ENCODE measurements at regions not wholly inside any gene's neighbourhood (a gene's known extent, or its start where the extent isn't known, plus 50 kb on each side); places are given as distances from the start of the nearest gene placed in this dataset.

GRCh38 chr12:30219047-30219446, 435.3 kb upstream of the TMTC1 start:
- intact Hi-C loops (cut with micrococcal nuclease) = no loop called here
- WGBS (ENCODE audit: insufficient coverage) = no CpG with 5 or more reads among the region's 4 CpGs
- no peaks in the 10 kb centered on the region for H3K36me3 ChIP-seq (replicated peaks in 1 of 2; ENCODE audit: control insufficient read depth in 1 of 2, insufficient read depth in 2 of 2, low read length in 2 of 2)
- Mint-ChIP-seq H3K27ac (no peak overlapping the region), H3K9me3 (peaks cover 0 to 6% (median 0%) of the 10 kb centered on the region in 7 donors), H3K4me3 (no peak overlapping the region), H3K27me3 (ENCODE audit: low read depth in 3 of 3) (no peaks in the 10 kb centered on the region), H3K4me1 (no peaks in the 10 kb centered on the region), H3K36me3 (no peaks in the 10 kb centered on the region)
- no peak for DNase-seq
- TF ChIP-seq CTCF (IDR thresholded peaks at IDR 0.05) = no peak
- H3K27ac ChIP-seq (ENCODE audit: low read depth in 1 of 2, low read length in 2 of 2) = no peak overlapping the region
- no peaks in the 10 kb centered on the region for H4K20me1 ChIP-seq (ENCODE audit: insufficient read depth, low read length)
- no peak overlapping the region for H3K4me3 ChIP-seq (replicated peaks in 1 of 3; ENCODE audit: low read depth in 2 of 3, low read length in 3 of 3)
- H3K9ac ChIP-seq (ENCODE audit: insufficient read depth, low read length, poor library complexity, severe bottlenecking) = no peak overlapping the region
- H3K27me3 ChIP-seq (ENCODE audit: control insufficient read depth in 2 of 2, insufficient read depth in 2 of 2, low read length in 2 of 2) = no peaks in the 10 kb centered on the region
- no peak overlapping the region for H3K4me2 ChIP-seq (replicated peaks; ENCODE audit: extremely low read depth, low read length, poor library complexity, severe bottlenecking)
- H3K4me1 ChIP-seq (ENCODE audit: control insufficient read depth in 1 of 2, insufficient read depth in 2 of 2, low read length in 2 of 2) = no peaks in the 10 kb centered on the region
- no peaks in the 10 kb centered on the region for H3K79me2 ChIP-seq (ENCODE audit: insufficient read depth, low read length)
- H2AFZ ChIP-seq (ENCODE audit: insufficient read depth, low read depth, low read length, poor library complexity, severe bottlenecking) = no peak overlapping the region
- H3K9me3 ChIP-seq (replicated peaks in 1 of 2; ENCODE audit: control insufficient read depth in 1 of 2, insufficient read depth in 1 of 2, low read length in 2 of 2) = no peaks in the 10 kb centered on the region

GRCh38 chr12:30218073-30218472, 434.3 kb upstream of the TMTC1 start:
- Histone ChIP-seq H3K27ac (ENCODE audit: low read depth in 1 of 2, low read length in 2 of 2) (no peak overlapping the region), H3K36me3 (replicated peaks in 1 of 2; ENCODE audit: control insufficient read depth in 1 of 2, insufficient read depth in 2 of 2, low read length in 2 of 2) (no peaks in the 10 kb centered on the region), H3K4me2 (replicated peaks; ENCODE audit: extremely low read depth, low read length, poor library complexity, severe bottlenecking) (no peak overlapping the region), H2AFZ (ENCODE audit: insufficient read depth, low read depth, low read length, poor library complexity, severe bottlenecking) (no peak overlapping the region), H3K79me2 (ENCODE audit: insufficient read depth, low read length) (no peaks in the 10 kb centered on the region), H3K9me3 (replicated peaks in 1 of 2; ENCODE audit: control insufficient read depth in 1 of 2, insufficient read depth in 1 of 2, low read length in 2 of 2) (no peaks in the 10 kb centered on the region), H3K4me3 (replicated peaks in 1 of 3; ENCODE audit: low read depth in 2 of 3, low read length in 3 of 3) (no peak overlapping the region), H3K9ac (ENCODE audit: insufficient read depth, low read length, poor library complexity, severe bottlenecking) (no peak overlapping the region), H3K4me1 (ENCODE audit: control insufficient read depth in 1 of 2, insufficient read depth in 2 of 2, low read length in 2 of 2) (no peaks in the 10 kb centered on the region), H4K20me1 (ENCODE audit: insufficient read depth, low read length) (no peaks in the 10 kb centered on the region), H3K27me3 (ENCODE audit: control insufficient read depth in 2 of 2, insufficient read depth in 2 of 2, low read length in 2 of 2) (no peaks in the 10 kb centered on the region)
- no peak for DNase-seq
- no peak for TF ChIP-seq CTCF (IDR thresholded peaks at IDR 0.05)
- H3K27ac Mint-ChIP-seq = no peak overlapping the region
- H3K4me3 Mint-ChIP-seq = no peak overlapping the region
- H3K9me3 Mint-ChIP-seq = peaks cover 0 to 6% (median 0%) of the 10 kb centered on the region in 7 donors
- no peaks in the 10 kb centered on the region for H3K27me3 Mint-ChIP-seq (ENCODE audit: low read depth in 3 of 3)
- H3K4me1 Mint-ChIP-seq = no peaks in the 10 kb centered on the region
- intact Hi-C loops (cut with micrococcal nuclease) = no loop called here
- H3K36me3 Mint-ChIP-seq = no peaks in the 10 kb centered on the region
- no CpG with 5 or more reads among the region's 4 CpGs for WGBS (ENCODE audit: insufficient coverage)
